ENCODE measurements at regions not wholly inside any gene's neighbourhood (a gene's known extent, or its start where the extent isn't known, plus 50 kb on each side); places are given as distances from the start of the nearest gene placed in this dataset.

- TF ChIP-seq, protein P1, sequence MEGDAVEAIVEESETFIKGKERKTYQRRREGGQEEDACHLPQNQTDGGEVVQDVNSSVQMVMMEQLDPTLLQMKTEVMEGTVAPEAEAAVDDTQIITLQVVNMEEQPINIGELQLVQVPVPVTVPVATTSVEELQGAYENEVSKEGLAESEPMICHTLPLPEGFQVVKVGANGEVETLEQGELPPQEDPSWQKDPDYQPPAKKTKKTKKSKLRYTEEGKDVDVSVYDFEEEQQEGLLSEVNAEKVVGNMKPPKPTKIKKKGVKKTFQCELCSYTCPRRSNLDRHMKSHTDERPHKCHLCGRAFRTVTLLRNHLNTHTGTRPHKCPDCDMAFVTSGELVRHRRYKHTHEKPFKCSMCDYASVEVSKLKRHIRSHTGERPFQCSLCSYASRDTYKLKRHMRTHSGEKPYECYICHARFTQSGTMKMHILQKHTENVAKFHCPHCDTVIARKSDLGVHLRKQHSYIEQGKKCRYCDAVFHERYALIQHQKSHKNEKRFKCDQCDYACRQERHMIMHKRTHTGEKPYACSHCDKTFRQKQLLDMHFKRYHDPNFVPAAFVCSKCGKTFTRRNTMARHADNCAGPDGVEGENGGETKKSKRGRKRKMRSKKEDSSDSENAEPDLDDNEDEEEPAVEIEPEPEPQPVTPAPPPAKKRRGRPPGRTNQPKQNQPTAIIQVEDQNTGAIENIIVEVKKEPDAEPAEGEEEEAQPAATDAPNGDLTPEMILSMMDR (IDR thresholded peaks at IDR 0.05), result no peak
- no peak for TF ChIP-seq POLR2A (IDR thresholded peaks at IDR 0.05)
Observed at GRCh38 chr17:33633446-33633845, 340.4 kb upstream of the ASIC2 start.
